ENCODE measurements at regions not wholly inside any gene's neighbourhood (a gene's known extent, or its start where the extent isn't known, plus 50 kb on each side); places are given as distances from the start of the nearest gene placed in this dataset.

DNA sequence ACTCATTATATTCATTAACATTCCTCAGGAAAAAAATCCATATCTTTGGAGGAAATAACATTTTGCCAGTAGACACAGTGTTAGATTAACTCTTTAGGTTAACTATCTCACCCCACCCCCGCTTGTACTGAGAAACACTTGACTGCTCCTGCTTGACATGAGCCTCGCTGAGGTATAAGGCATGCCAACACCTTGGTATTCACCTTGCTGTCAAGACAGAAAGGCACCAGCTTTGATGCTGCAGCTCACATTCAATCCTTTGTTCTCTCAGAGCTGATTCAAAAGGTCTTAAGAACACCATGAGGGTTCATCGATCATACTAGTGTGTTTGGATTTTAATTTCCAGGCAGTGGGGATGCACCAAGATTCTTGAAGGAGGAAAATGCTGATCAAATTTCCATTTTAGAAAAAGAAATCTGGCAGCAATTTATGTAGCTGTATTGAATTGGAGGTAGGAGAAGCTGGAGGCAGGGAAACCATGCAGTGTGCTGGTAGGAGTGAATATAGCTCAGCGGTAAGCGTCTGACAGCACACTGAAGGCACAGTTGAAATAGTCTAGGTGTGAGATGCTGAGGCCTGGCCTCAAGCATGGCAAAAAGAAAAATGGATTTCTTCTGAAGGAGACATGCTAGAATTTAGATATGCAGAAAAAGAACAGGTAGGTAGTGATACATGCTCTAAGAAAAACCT is 108.0 kb upstream of the ST6GALNAC5 start:
- no peak overlapping the region for H3K4me3 Mint-ChIP-seq
- Histone ChIP-seq H3K79me2 (replicated peaks; ENCODE audit: insufficient read depth) (no peaks in the 10 kb centered on the region), H3K4me2 (no peak overlapping the region), H3K4me1 (ENCODE audit: insufficient read depth) (peaks cover 12% of the 10 kb centered on the region; the same call in 1 of the 2 replicates), H3K36me3 (ENCODE audit: insufficient read depth) (no peaks in the 10 kb centered on the region), H3F3A (replicated peaks; ENCODE audit: low read depth) (no peaks in the 10 kb centered on the region), H3K9me2 (ENCODE audit: insufficient read depth) (0 out of 2 replicates have a peak, but pooled peaks cover 6% of the 10 kb centered on the region), H3K4me3 (no peak overlapping the region), H3K27ac (ENCODE audit: low read depth) (no peak overlapping the region), H3K27me3 (ENCODE audit: insufficient read depth) (no peaks in the 10 kb centered on the region), H2AFZ (0 out of 2 replicates have a peak overlapping the region, but pooled peaks have one; percentile 76), H4K20me1 (replicated peaks; ENCODE audit: insufficient read depth) (no peaks in the 10 kb centered on the region)
- H3K4me1 Mint-ChIP-seq: peaks cover 14% of the 10 kb centered on the region
- H3K27ac Mint-ChIP-seq: no peak overlapping the region
- no peaks in the 10 kb centered on the region for H3K27me3 Mint-ChIP-seq (ENCODE audit: insufficient read depth, low read depth, poor library complexity)
- TF ChIP-seq, protein P1, sequence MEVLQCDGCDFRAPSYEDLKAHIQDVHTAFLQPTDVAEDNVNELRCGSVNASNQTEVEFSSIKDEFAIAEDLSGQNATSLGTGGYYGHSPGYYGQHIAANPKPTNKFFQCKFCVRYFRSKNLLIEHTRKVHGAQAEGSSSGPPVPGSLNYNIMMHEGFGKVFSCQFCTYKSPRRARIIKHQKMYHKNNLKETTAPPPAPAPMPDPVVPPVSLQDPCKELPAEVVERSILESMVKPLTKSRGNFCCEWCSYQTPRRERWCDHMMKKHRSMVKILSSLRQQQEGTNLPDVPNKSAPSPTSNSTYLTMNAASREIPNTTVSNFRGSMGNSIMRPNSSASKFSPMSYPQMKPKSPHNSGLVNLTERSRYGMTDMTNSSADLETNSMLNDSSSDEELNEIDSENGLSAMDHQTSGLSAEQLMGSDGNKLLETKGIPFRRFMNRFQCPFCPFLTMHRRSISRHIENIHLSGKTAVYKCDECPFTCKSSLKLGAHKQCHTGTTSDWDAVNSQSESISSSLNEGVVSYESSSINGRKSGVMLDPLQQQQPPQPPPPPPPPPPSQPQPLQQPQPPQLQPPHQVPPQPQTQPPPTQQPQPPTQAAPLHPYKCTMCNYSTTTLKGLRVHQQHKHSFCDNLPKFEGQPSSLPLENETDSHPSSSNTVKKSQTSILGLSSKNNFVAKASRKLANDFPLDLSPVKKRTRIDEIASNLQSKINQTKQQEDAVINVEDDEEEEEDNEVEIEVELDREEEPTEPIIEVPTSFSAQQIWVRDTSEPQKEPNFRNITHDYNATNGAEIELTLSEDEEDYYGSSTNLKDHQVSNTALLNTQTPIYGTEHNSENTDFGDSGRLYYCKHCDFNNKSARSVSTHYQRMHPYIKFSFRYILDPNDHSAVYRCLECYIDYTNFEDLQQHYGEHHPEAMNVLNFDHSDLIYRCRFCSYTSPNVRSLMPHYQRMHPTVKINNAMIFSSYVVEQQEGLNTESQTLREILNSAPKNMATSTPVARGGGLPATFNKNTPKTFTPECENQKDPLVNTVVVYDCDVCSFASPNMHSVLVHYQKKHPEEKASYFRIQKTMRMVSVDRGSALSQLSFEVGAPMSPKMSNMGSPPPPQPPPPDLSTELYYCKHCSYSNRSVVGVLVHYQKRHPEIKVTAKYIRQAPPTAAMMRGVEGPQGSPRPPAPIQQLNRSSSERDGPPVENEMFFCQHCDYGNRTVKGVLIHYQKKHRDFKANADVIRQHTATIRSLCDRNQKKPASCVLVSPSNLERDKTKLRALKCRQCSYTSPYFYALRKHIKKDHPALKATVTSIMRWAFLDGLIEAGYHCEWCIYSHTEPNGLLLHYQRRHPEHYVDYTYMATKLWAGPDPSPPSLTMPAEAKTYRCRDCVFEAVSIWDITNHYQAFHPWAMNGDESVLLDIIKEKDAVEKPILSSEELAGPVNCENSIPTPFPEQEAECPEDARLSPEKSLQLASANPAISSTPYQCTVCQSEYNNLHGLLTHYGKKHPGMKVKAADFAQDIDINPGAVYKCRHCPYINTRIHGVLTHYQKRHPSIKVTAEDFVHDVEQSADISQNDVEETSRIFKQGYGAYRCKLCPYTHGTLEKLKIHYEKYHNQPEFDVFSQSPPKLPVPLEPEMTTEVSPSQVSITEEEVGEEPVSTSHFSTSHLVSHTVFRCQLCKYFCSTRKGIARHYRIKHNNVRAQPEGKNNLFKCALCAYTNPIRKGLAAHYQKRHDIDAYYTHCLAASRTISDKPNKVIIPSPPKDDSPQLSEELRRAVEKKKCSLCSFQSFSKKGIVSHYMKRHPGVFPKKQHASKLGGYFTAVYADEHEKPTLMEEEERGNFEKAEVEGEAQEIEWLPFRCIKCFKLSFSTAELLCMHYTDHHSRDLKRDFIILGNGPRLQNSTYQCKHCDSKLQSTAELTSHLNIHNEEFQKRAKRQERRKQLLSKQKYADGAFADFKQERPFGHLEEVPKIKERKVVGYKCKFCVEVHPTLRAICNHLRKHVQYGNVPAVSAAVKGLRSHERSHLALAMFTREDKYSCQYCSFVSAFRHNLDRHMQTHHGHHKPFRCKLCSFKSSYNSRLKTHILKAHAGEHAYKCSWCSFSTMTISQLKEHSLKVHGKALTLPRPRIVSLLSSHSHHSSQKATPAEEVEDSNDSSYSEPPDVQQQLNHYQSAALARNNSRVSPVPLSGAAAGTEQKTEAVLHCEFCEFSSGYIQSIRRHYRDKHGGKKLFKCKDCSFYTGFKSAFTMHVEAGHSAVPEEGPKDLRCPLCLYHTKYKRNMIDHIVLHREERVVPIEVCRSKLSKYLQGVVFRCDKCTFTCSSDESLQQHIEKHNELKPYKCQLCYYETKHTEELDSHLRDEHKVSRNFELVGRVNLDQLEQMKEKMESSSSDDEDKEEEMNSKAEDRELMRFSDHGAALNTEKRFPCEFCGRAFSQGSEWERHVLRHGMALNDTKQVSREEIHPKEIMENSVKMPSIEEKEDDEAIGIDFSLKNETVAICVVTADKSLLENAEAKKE (CRISPR knock-in tag; IDR thresholded peaks at IDR 0.05): no peak
- TF ChIP-seq EZH2 (IDR thresholded peaks at IDR 0.05; ENCODE audit: low read depth, unreplicated experiment): no peak
- TF ChIP-seq, protein P2, sequence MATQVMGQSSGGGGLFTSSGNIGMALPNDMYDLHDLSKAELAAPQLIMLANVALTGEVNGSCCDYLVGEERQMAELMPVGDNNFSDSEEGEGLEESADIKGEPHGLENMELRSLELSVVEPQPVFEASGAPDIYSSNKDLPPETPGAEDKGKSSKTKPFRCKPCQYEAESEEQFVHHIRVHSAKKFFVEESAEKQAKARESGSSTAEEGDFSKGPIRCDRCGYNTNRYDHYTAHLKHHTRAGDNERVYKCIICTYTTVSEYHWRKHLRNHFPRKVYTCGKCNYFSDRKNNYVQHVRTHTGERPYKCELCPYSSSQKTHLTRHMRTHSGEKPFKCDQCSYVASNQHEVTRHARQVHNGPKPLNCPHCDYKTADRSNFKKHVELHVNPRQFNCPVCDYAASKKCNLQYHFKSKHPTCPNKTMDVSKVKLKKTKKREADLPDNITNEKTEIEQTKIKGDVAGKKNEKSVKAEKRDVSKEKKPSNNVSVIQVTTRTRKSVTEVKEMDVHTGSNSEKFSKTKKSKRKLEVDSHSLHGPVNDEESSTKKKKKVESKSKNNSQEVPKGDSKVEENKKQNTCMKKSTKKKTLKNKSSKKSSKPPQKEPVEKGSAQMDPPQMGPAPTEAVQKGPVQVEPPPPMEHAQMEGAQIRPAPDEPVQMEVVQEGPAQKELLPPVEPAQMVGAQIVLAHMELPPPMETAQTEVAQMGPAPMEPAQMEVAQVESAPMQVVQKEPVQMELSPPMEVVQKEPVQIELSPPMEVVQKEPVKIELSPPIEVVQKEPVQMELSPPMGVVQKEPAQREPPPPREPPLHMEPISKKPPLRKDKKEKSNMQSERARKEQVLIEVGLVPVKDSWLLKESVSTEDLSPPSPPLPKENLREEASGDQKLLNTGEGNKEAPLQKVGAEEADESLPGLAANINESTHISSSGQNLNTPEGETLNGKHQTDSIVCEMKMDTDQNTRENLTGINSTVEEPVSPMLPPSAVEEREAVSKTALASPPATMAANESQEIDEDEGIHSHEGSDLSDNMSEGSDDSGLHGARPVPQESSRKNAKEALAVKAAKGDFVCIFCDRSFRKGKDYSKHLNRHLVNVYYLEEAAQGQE (IDR thresholded peaks at IDR 0.05; ENCODE audit: unreplicated experiment): no peak
- TF ChIP-seq, protein P3, sequence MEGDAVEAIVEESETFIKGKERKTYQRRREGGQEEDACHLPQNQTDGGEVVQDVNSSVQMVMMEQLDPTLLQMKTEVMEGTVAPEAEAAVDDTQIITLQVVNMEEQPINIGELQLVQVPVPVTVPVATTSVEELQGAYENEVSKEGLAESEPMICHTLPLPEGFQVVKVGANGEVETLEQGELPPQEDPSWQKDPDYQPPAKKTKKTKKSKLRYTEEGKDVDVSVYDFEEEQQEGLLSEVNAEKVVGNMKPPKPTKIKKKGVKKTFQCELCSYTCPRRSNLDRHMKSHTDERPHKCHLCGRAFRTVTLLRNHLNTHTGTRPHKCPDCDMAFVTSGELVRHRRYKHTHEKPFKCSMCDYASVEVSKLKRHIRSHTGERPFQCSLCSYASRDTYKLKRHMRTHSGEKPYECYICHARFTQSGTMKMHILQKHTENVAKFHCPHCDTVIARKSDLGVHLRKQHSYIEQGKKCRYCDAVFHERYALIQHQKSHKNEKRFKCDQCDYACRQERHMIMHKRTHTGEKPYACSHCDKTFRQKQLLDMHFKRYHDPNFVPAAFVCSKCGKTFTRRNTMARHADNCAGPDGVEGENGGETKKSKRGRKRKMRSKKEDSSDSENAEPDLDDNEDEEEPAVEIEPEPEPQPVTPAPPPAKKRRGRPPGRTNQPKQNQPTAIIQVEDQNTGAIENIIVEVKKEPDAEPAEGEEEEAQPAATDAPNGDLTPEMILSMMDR (conservative IDR thresholded peaks at IDR 0.05; ENCODE audit: low read depth in 2 of 2): no peak
- TF ChIP-seq ZNF114 (CRISPR knock-in tag; IDR thresholded peaks at IDR 0.05): no peak
- no peak for TF ChIP-seq JUNB (IDR thresholded peaks at IDR 0.05; ENCODE audit: unreplicated experiment)
- TF ChIP-seq, protein P4, sequence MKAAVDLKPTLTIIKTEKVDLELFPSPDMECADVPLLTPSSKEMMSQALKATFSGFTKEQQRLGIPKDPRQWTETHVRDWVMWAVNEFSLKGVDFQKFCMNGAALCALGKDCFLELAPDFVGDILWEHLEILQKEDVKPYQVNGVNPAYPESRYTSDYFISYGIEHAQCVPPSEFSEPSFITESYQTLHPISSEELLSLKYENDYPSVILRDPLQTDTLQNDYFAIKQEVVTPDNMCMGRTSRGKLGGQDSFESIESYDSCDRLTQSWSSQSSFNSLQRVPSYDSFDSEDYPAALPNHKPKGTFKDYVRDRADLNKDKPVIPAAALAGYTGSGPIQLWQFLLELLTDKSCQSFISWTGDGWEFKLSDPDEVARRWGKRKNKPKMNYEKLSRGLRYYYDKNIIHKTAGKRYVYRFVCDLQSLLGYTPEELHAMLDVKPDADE (IDR thresholded peaks at IDR 0.05): no peak
- TF ChIP-seq ZNF331 (CRISPR knock-in tag; IDR thresholded peaks at IDR 0.05; ENCODE audit: low read depth): no peak
- no peak for TF ChIP-seq POLR2AphosphoS5 (IDR thresholded peaks at IDR 0.05; ENCODE audit: low read depth)
- no peak for TF ChIP-seq EZH2phosphoT487 (IDR thresholded peaks at IDR 0.05; ENCODE audit: unreplicated experiment)
- TF ChIP-seq STAT1 (IDR thresholded peaks at IDR 0.05; ENCODE audit: unreplicated experiment): no peak
- no peak for TF ChIP-seq CREB1 (CRISPR knock-in tag; IDR thresholded peaks at IDR 0.05; ENCODE audit: low read depth)
- TF ChIP-seq NANOG (IDR thresholded peaks at IDR 0.05; ENCODE audit: borderline replicate concordance): no peak
- no peaks in the 10 kb centered on the region; the same call in 2 of the 3 replicates for H3K9me3 Mint-ChIP-seq
- DNase-seq (ENCODE audit: low spot score) (no peak), ATAC-seq (peak; percentile 37; the same call in 2 of the 3 replicates)
- H3K36me3 Mint-ChIP-seq (ENCODE audit: low read depth): no peaks in the 10 kb centered on the region
